ENCODE measurements at regions not wholly inside any gene's neighbourhood (a gene's known extent, or its start where the extent isn't known, plus 50 kb on each side); places are given as distances from the start of the nearest gene placed in this dataset.

- TF ChIP-seq CTCF (IDR thresholded peaks at IDR 0.05) (no peak), POLR2A (IDR thresholded peaks at IDR 0.05) (no peak)
These were observed 487.3 kb downstream of the MID1IP1 start for GRCh38 chrX:39288592-39288991.

Data from uterus (tissue), 2 donors.